ENCODE measurements at regions not wholly inside any gene's neighbourhood (a gene's known extent, or its start where the extent isn't known, plus 50 kb on each side); places are given as distances from the start of the nearest gene placed in this dataset.

DNA sequence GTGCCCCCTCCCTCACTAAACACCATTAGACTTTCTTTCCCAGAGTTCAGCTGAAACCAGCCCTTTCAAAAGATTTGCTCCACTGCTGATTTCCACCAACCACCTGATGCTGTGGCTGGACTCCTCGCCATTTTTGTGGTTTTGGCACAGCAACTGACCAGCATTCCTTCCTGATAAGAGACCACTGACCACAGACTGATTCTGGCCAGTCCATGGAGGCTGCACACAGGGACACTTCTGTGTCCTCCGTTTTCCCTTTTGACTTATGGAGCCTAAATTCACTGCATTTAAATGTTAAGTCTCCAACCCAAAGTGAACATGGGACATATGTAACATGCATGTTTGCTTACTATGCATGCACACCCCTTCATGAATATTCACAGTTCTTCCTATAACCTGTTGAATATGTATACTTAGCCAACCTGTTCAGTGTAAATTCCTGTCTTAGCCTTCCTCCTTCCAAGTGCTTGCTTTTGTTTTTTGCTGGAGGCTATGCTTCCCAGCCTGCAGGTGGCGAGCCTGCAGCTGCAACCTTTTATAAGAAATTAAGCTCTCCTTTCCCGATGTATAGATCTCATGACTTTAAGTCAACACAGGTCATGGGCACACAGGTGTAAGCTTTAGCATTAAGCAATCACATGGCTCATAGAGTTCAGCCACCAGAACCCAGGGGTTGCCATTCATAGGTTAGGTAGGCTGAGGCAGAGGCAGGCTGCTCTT is 78.7 kb downstream of the ACTL7B start:
- Histone ChIP-seq H3K4me3 (no peak overlapping the region), H3K4me1 (ENCODE audit: insufficient read depth) (peaks cover 19% of the 10 kb centered on the region), H3K4me2 (no peak overlapping the region), H4K20me1 (replicated peaks; ENCODE audit: insufficient read depth) (no peaks in the 10 kb centered on the region), H3K9me2 (ENCODE audit: insufficient read depth) (no peaks in the 10 kb centered on the region), H3F3A (replicated peaks; ENCODE audit: low read depth) (no peaks in the 10 kb centered on the region), H3K36me3 (ENCODE audit: insufficient read depth) (no peaks in the 10 kb centered on the region), H3K27ac (ENCODE audit: low read depth) (no peak overlapping the region), H3K27me3 (ENCODE audit: insufficient read depth) (no peaks in the 10 kb centered on the region; the same call in 1 of the 2 replicates), H3K79me2 (replicated peaks; ENCODE audit: insufficient read depth) (no peaks in the 10 kb centered on the region), H2AFZ (no peak overlapping the region)
- H3K36me3 Mint-ChIP-seq (ENCODE audit: low read depth): no peaks in the 10 kb centered on the region
- no peaks in the 10 kb centered on the region; the same call in 2 of the 3 replicates for H3K9me3 Mint-ChIP-seq
- TF ChIP-seq, protein P1, sequence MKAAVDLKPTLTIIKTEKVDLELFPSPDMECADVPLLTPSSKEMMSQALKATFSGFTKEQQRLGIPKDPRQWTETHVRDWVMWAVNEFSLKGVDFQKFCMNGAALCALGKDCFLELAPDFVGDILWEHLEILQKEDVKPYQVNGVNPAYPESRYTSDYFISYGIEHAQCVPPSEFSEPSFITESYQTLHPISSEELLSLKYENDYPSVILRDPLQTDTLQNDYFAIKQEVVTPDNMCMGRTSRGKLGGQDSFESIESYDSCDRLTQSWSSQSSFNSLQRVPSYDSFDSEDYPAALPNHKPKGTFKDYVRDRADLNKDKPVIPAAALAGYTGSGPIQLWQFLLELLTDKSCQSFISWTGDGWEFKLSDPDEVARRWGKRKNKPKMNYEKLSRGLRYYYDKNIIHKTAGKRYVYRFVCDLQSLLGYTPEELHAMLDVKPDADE (IDR thresholded peaks at IDR 0.05): no peak
- TF ChIP-seq, protein P2, sequence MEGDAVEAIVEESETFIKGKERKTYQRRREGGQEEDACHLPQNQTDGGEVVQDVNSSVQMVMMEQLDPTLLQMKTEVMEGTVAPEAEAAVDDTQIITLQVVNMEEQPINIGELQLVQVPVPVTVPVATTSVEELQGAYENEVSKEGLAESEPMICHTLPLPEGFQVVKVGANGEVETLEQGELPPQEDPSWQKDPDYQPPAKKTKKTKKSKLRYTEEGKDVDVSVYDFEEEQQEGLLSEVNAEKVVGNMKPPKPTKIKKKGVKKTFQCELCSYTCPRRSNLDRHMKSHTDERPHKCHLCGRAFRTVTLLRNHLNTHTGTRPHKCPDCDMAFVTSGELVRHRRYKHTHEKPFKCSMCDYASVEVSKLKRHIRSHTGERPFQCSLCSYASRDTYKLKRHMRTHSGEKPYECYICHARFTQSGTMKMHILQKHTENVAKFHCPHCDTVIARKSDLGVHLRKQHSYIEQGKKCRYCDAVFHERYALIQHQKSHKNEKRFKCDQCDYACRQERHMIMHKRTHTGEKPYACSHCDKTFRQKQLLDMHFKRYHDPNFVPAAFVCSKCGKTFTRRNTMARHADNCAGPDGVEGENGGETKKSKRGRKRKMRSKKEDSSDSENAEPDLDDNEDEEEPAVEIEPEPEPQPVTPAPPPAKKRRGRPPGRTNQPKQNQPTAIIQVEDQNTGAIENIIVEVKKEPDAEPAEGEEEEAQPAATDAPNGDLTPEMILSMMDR (conservative IDR thresholded peaks at IDR 0.05; ENCODE audit: low read depth in 2 of 2): peak; percentile 66 to 67
- H3K4me3 Mint-ChIP-seq: no peak overlapping the region
- no peak overlapping the region for H3K27ac Mint-ChIP-seq
- peaks cover 22% of the 10 kb centered on the region for H3K4me1 Mint-ChIP-seq
- ATAC-seq: peak; percentile 52
- H3K27me3 Mint-ChIP-seq (ENCODE audit: insufficient read depth, low read depth, poor library complexity): peaks cover 5% of the 10 kb centered on the region
- DNase-seq (ENCODE audit: low spot score): peak; percentile 59

DNA sequence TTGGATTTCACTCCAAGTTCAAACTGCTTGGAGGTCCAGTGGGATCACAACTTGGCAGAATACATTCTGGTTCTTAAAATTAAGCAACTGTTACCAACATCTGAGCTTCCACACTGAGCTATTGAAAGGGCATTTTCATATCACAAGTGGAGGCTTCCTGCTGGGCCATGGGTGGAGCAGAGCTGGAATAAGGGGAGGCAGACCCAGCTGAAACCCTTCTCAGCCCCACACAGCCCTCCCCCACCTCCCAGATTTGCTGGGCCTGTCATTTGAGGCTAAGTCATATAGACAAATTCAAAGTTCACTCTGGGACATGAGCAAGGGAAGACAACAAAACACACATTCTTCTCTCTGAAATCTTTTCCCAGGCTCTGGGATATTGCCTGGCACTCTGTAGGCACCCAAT is 79.9 kb downstream of the ACTL7B start:
- peaks cover 5% of the 10 kb centered on the region for H3K27me3 Mint-ChIP-seq (ENCODE audit: insufficient read depth, low read depth, poor library complexity)
- Histone ChIP-seq H4K20me1 (replicated peaks; ENCODE audit: insufficient read depth) (no peaks in the 10 kb centered on the region), H3K4me3 (no peak overlapping the region), H3K36me3 (ENCODE audit: insufficient read depth) (no peaks in the 10 kb centered on the region), H2AFZ (no peak overlapping the region), H3K4me2 (no peak overlapping the region), H3K27ac (ENCODE audit: low read depth) (no peak overlapping the region), H3F3A (replicated peaks; ENCODE audit: low read depth) (no peaks in the 10 kb centered on the region), H3K79me2 (replicated peaks; ENCODE audit: insufficient read depth) (no peaks in the 10 kb centered on the region), H3K9me2 (ENCODE audit: insufficient read depth) (no peaks in the 10 kb centered on the region), H3K4me1 (ENCODE audit: insufficient read depth) (peaks cover 13% of the 10 kb centered on the region), H3K27me3 (ENCODE audit: insufficient read depth) (no peaks in the 10 kb centered on the region; the same call in 1 of the 2 replicates)
- no peaks in the 10 kb centered on the region; the same call in 2 of the 3 replicates for H3K9me3 Mint-ChIP-seq
- H3K4me1 Mint-ChIP-seq: peaks cover 16% of the 10 kb centered on the region; the same call in 2 of the 3 replicates
- no peak overlapping the region for H3K4me3 Mint-ChIP-seq
- DNase-seq (ENCODE audit: low spot score): no peak
- no peak overlapping the region for H3K27ac Mint-ChIP-seq
- no peak for ATAC-seq
- H3K36me3 Mint-ChIP-seq (ENCODE audit: low read depth): no peaks in the 10 kb centered on the region
- TF ChIP-seq, protein P3, sequence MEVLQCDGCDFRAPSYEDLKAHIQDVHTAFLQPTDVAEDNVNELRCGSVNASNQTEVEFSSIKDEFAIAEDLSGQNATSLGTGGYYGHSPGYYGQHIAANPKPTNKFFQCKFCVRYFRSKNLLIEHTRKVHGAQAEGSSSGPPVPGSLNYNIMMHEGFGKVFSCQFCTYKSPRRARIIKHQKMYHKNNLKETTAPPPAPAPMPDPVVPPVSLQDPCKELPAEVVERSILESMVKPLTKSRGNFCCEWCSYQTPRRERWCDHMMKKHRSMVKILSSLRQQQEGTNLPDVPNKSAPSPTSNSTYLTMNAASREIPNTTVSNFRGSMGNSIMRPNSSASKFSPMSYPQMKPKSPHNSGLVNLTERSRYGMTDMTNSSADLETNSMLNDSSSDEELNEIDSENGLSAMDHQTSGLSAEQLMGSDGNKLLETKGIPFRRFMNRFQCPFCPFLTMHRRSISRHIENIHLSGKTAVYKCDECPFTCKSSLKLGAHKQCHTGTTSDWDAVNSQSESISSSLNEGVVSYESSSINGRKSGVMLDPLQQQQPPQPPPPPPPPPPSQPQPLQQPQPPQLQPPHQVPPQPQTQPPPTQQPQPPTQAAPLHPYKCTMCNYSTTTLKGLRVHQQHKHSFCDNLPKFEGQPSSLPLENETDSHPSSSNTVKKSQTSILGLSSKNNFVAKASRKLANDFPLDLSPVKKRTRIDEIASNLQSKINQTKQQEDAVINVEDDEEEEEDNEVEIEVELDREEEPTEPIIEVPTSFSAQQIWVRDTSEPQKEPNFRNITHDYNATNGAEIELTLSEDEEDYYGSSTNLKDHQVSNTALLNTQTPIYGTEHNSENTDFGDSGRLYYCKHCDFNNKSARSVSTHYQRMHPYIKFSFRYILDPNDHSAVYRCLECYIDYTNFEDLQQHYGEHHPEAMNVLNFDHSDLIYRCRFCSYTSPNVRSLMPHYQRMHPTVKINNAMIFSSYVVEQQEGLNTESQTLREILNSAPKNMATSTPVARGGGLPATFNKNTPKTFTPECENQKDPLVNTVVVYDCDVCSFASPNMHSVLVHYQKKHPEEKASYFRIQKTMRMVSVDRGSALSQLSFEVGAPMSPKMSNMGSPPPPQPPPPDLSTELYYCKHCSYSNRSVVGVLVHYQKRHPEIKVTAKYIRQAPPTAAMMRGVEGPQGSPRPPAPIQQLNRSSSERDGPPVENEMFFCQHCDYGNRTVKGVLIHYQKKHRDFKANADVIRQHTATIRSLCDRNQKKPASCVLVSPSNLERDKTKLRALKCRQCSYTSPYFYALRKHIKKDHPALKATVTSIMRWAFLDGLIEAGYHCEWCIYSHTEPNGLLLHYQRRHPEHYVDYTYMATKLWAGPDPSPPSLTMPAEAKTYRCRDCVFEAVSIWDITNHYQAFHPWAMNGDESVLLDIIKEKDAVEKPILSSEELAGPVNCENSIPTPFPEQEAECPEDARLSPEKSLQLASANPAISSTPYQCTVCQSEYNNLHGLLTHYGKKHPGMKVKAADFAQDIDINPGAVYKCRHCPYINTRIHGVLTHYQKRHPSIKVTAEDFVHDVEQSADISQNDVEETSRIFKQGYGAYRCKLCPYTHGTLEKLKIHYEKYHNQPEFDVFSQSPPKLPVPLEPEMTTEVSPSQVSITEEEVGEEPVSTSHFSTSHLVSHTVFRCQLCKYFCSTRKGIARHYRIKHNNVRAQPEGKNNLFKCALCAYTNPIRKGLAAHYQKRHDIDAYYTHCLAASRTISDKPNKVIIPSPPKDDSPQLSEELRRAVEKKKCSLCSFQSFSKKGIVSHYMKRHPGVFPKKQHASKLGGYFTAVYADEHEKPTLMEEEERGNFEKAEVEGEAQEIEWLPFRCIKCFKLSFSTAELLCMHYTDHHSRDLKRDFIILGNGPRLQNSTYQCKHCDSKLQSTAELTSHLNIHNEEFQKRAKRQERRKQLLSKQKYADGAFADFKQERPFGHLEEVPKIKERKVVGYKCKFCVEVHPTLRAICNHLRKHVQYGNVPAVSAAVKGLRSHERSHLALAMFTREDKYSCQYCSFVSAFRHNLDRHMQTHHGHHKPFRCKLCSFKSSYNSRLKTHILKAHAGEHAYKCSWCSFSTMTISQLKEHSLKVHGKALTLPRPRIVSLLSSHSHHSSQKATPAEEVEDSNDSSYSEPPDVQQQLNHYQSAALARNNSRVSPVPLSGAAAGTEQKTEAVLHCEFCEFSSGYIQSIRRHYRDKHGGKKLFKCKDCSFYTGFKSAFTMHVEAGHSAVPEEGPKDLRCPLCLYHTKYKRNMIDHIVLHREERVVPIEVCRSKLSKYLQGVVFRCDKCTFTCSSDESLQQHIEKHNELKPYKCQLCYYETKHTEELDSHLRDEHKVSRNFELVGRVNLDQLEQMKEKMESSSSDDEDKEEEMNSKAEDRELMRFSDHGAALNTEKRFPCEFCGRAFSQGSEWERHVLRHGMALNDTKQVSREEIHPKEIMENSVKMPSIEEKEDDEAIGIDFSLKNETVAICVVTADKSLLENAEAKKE (CRISPR knock-in tag; IDR thresholded peaks at IDR 0.05): no peak
- no peak for TF ChIP-seq ZNF331 (CRISPR knock-in tag; IDR thresholded peaks at IDR 0.05; ENCODE audit: low read depth)
- no peak for TF ChIP-seq JUNB (IDR thresholded peaks at IDR 0.05; ENCODE audit: unreplicated experiment)
- TF ChIP-seq, protein P4, sequence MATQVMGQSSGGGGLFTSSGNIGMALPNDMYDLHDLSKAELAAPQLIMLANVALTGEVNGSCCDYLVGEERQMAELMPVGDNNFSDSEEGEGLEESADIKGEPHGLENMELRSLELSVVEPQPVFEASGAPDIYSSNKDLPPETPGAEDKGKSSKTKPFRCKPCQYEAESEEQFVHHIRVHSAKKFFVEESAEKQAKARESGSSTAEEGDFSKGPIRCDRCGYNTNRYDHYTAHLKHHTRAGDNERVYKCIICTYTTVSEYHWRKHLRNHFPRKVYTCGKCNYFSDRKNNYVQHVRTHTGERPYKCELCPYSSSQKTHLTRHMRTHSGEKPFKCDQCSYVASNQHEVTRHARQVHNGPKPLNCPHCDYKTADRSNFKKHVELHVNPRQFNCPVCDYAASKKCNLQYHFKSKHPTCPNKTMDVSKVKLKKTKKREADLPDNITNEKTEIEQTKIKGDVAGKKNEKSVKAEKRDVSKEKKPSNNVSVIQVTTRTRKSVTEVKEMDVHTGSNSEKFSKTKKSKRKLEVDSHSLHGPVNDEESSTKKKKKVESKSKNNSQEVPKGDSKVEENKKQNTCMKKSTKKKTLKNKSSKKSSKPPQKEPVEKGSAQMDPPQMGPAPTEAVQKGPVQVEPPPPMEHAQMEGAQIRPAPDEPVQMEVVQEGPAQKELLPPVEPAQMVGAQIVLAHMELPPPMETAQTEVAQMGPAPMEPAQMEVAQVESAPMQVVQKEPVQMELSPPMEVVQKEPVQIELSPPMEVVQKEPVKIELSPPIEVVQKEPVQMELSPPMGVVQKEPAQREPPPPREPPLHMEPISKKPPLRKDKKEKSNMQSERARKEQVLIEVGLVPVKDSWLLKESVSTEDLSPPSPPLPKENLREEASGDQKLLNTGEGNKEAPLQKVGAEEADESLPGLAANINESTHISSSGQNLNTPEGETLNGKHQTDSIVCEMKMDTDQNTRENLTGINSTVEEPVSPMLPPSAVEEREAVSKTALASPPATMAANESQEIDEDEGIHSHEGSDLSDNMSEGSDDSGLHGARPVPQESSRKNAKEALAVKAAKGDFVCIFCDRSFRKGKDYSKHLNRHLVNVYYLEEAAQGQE (IDR thresholded peaks at IDR 0.05; ENCODE audit: unreplicated experiment): no peak
- TF ChIP-seq EZH2 (IDR thresholded peaks at IDR 0.05; ENCODE audit: low read depth, unreplicated experiment): no peak
- no peak for TF ChIP-seq ZNF114 (CRISPR knock-in tag; IDR thresholded peaks at IDR 0.05)

Measured in GM23338 (cell line).